Astrocyte (in vitro differentiated cells and primary cell): ENCODE measurements at regions not wholly inside any gene's neighbourhood (a gene's known extent, or its start where the extent isn't known, plus 50 kb on each side); places are given as distances from the start of the nearest gene placed in this dataset.
A peak's percentile ranks its signal among the peaks of the same experiment; 100 is the strongest.

Experiments used
- DNase-seq: peaks from one replicate; pipeline ENCODE4 v3.0.0-alpha.2; 2010; ENCODE audit warnings: low read depth
- FAIRE-seq: peaks from 2 replicates; lab custom pipeline; 2011; peaks lifted over from hg19 to GRCh38; lab: Jason Lieb, UNC
- H2AFZ ChIP-seq: 2 replicates; pipeline ENCODE4 v1.6.0; 2012; ENCODE audit warnings: low read depth, low read length, inconsistent platforms
- H3K27ac ChIP-seq: 2 replicates; pipeline ENCODE4 v1.5.1; 2011; ENCODE audit warnings: low read depth, low read length, inconsistent platforms
- H3K27me3 ChIP-seq: 2 replicates; pipeline ENCODE4 v1.6.0; 2011; ENCODE audit warnings: low read length, inconsistent platforms; ENCODE audit not compliant: insufficient read depth
- H3K36me3 ChIP-seq: 2 replicates; pipeline ENCODE4 v1.5.1; 2011; ENCODE audit warnings: low read length, inconsistent platforms; ENCODE audit not compliant: insufficient read depth
- H3K4me1 ChIP-seq: 2 replicates; pipeline ENCODE4 v1.5.1; 2011; ENCODE audit warnings: low read length, inconsistent platforms; ENCODE audit not compliant: insufficient read depth
- H3K4me2 ChIP-seq: 2 replicates; pipeline ENCODE4 v1.6.0; 2012; ENCODE audit warnings: low read length, inconsistent platforms
- H3K4me3 ChIP-seq: 2 replicates; pipeline ENCODE4 v1.5.1; 2011; ENCODE audit warnings: low read depth, mild to moderate bottlenecking, low read length, inconsistent platforms; ENCODE audit not compliant: insufficient read depth
- H3K79me2 ChIP-seq: 2 replicates; pipeline ENCODE4 v1.6.0; 2012; ENCODE audit warnings: mild to moderate bottlenecking, low read length, inconsistent platforms; ENCODE audit not compliant: insufficient read depth
- H3K9ac ChIP-seq: 2 replicates; pipeline ENCODE4 v1.6.0; 2012; ENCODE audit warnings: mild to moderate bottlenecking, low read length, inconsistent platforms
- H3K9me3 ChIP-seq: 2 replicates; pipeline ENCODE4 v1.5.1; 2012; ENCODE audit warnings: low read depth, mild to moderate bottlenecking, low read length, inconsistent platforms; ENCODE audit not compliant: insufficient read depth
- H4K20me1 ChIP-seq: 2 replicates; pipeline ENCODE4 v1.6.0; 2012; ENCODE audit warnings: low read length, inconsistent platforms; ENCODE audit not compliant: insufficient read depth
- H3K27ac Mint-ChIP-seq: one replicate; pipeline ENCODE4 v1.8.0; 2021; ENCODE audit warnings: mild to moderate bottlenecking, mixed read lengths; ENCODE audit not compliant: unreplicated experiment
- H3K27me3 Mint-ChIP-seq: one replicate; pipeline ENCODE4 v1.8.0; 2021; ENCODE audit warnings: low read depth, mixed read lengths; ENCODE audit not compliant: unreplicated experiment
- H3K36me3 Mint-ChIP-seq: one replicate; pipeline ENCODE4 v1.8.0; 2021; ENCODE audit warnings: low read depth, mixed read lengths; ENCODE audit not compliant: unreplicated experiment
- H3K4me1 Mint-ChIP-seq: one replicate; pipeline ENCODE4 v1.8.0; 2021; ENCODE audit warnings: low read depth, mixed read lengths; ENCODE audit not compliant: unreplicated experiment
- H3K4me3 Mint-ChIP-seq: one replicate; pipeline ENCODE4 v1.8.0; 2021; ENCODE audit warnings: mild to moderate bottlenecking, moderate library complexity, mixed read lengths; ENCODE audit not compliant: unreplicated experiment
- H3K9me3 Mint-ChIP-seq: one replicate; pipeline ENCODE4 v1.8.0; 2021; ENCODE audit warnings: mild to moderate bottlenecking, mixed read lengths; ENCODE audit not compliant: unreplicated experiment
- EZH2 ChIP-seq: IDR thresholded peaks from 2 replicates; pipeline ENCODE4 v1.6.1; 2012; ENCODE audit warnings: mild to moderate bottlenecking, low read length, inconsistent platforms; ENCODE audit not compliant: insufficient read depth
- TF ChIP-seq, protein P1 (sequence below): IDR thresholded peaks from 2 replicates; pipeline ENCODE4 v1.5.1; 2011; ENCODE audit warnings: low read depth, mild to moderate bottlenecking, inconsistent platforms, low read length, moderate library complexity; ENCODE audit not compliant: insufficient read depth

DNA sequence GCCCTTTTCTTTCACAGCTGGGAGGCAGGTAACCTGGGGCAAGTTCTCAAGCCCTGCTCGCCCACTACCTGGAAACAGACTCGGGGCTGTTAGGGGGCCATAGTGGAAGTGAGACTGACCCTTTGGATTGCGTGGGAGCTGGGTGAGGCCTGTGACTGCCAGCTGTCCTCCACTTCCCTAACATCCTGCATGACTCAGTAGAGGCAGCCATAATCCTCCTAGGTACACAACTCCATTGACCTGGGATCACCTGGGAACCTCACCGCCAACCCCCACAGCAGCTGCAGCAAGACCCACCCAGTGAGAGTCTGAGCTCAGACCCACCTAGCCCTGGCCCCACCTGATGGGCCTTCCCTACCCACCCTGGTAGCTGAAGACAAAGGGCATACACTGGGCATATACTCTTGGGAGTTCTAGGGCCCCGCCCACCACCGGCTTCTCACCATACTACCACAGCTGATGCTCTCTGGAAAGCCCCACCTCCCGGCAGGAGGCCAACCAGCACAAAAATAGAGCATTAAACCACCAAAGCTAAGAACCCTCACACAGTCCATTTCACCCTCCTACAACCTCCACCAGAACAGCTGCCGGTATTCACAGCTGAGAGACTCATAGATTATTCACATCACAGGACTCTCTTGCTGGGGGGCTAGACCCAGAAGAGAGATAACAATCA lies 61.1 kb upstream of the DCTD start:
- Mint-ChIP-seq H3K27me3 (no peaks in the 10 kb centered on the region), H3K9me3 (peaks cover 15% of the 10 kb centered on the region), H3K4me1 (peaks cover 31% of the 10 kb centered on the region), H3K4me3 (peak overlapping the region; percentile 9), H3K27ac (peak overlapping the region; percentile 92), H3K36me3 (peaks cover 4% of the 10 kb centered on the region)
- Histone ChIP-seq H3K9me3 (no peaks in the 10 kb centered on the region), H3K36me3 (no peaks in the 10 kb centered on the region), H3K4me2 (peak overlapping the region; percentile 34), H3K9ac (no peak overlapping the region), H3K4me1 (peaks cover 21% of the 10 kb centered on the region), H2AFZ (peak overlapping the region; percentile 55), H3K4me3 (no peak overlapping the region), H3K27ac (peak overlapping the region; percentile 49), H3K27me3 (no peaks in the 10 kb centered on the region), H4K20me1 (no peaks in the 10 kb centered on the region), H3K79me2 (no peaks in the 10 kb centered on the region)
- no peak for FAIRE-seq
- DNase-seq = peak; percentile 83
- TF ChIP-seq, protein P1, sequence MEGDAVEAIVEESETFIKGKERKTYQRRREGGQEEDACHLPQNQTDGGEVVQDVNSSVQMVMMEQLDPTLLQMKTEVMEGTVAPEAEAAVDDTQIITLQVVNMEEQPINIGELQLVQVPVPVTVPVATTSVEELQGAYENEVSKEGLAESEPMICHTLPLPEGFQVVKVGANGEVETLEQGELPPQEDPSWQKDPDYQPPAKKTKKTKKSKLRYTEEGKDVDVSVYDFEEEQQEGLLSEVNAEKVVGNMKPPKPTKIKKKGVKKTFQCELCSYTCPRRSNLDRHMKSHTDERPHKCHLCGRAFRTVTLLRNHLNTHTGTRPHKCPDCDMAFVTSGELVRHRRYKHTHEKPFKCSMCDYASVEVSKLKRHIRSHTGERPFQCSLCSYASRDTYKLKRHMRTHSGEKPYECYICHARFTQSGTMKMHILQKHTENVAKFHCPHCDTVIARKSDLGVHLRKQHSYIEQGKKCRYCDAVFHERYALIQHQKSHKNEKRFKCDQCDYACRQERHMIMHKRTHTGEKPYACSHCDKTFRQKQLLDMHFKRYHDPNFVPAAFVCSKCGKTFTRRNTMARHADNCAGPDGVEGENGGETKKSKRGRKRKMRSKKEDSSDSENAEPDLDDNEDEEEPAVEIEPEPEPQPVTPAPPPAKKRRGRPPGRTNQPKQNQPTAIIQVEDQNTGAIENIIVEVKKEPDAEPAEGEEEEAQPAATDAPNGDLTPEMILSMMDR = no peak
- no peak for TF ChIP-seq EZH2

DNA sequence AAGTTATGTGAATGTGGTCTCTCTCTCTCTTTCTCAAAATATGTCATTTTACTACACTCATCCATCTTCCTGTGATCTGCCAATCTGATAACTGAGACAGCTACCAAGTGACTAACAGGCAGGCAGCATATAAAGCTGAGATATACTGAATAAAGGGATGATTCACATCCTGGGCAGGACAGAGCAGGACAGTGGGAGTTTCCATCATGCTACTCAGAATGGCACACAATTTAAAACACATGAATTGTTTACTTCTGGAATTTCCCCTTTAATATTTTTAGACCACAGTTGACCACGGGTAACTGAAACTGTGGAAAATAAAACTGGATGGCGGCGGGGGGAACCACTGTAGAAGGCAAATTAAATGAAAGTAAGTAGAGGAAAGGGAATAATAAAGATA lies 58.6 kb upstream of the DCTD start:
- H3K36me3 ChIP-seq = no peaks in the 10 kb centered on the region
- no peak overlapping the region for H3K4me3 Mint-ChIP-seq
- no peaks in the 10 kb centered on the region for H3K9me3 ChIP-seq
- TF ChIP-seq EZH2 = no peak
- TF ChIP-seq, protein P1 = no peak
- H3K27ac Mint-ChIP-seq = peak overlapping the region; percentile 79
- H3K4me1 Mint-ChIP-seq = peaks cover 31% of the 10 kb centered on the region
- H4K20me1 ChIP-seq = no peaks in the 10 kb centered on the region
- H3K79me2 ChIP-seq = no peaks in the 10 kb centered on the region
- no peaks in the 10 kb centered on the region for H3K36me3 Mint-ChIP-seq
- H3K9me3 Mint-ChIP-seq = peaks cover 9% of the 10 kb centered on the region
- peak overlapping the region; percentile 24 for H3K9ac ChIP-seq
- FAIRE-seq = peak; percentile 98
- no peaks in the 10 kb centered on the region for H3K27me3 Mint-ChIP-seq
- H2AFZ ChIP-seq = no peak overlapping the region
- no peaks in the 10 kb centered on the region for H3K27me3 ChIP-seq
- H3K27ac ChIP-seq = peak overlapping the region; percentile 74
- H3K4me1 ChIP-seq = peaks cover 21% of the 10 kb centered on the region
- no peak overlapping the region for H3K4me3 ChIP-seq
- H3K4me2 ChIP-seq = peak overlapping the region; percentile 69
- peak; percentile 90 for DNase-seq

DNA sequence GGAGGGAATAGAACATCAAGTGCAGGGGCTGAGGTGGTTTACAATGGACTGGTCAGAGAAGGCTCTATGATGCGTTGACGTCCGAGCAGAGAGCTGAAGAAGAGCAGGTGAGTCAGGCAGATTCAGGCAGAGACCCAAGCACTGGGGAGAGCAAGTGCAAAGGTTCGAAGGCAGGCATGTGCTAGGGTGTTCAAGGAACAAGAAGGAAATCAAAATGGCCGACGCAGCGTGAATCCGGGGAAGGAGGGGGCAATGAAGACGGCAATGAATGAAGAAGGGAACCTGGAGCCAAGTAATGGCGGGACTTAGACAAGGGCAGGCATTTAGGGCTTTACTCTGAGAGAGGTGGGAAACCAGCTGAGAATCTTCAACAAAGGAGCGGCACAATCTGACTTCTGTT lies 56.8 kb upstream of the DCTD start:
- DNase-seq (peak; percentile 10), FAIRE-seq (no peak)
- Histone ChIP-seq H3K4me1 (peaks cover 21% of the 10 kb centered on the region), H3K9me3 (no peaks in the 10 kb centered on the region), H3K79me2 (no peaks in the 10 kb centered on the region), H3K4me2 (no peak overlapping the region), H3K9ac (no peak overlapping the region), H3K27ac (no peak overlapping the region), H3K36me3 (no peaks in the 10 kb centered on the region), H2AFZ (no peak overlapping the region), H4K20me1 (no peaks in the 10 kb centered on the region), H3K4me3 (no peak overlapping the region), H3K27me3 (no peaks in the 10 kb centered on the region)
- Mint-ChIP-seq H3K27ac (peak overlapping the region; percentile 50), H3K9me3 (peaks cover 5% of the 10 kb centered on the region), H3K4me1 (peaks cover 31% of the 10 kb centered on the region), H3K36me3 (no peaks in the 10 kb centered on the region), H3K27me3 (no peaks in the 10 kb centered on the region), H3K4me3 (no peak overlapping the region)
- TF ChIP-seq, protein P1 = no peak
- no peak for TF ChIP-seq EZH2
